ENCODE measurements at regions not wholly inside any gene's neighbourhood (a gene's known extent, or its start where the extent isn't known, plus 50 kb on each side); places are given as distances from the start of the nearest gene placed in this dataset.

GRCh38 chr2:176814740-176815367 is 397.7 kb upstream of the HNRNPA3 start:
- no peaks in the 10 kb centered on the region for H3K27me3 ChIP-seq (replicated peaks in 2 of 5; ENCODE audit: control insufficient read depth in 4 of 5, insufficient read depth in 5 of 5, low read length in 4 of 5)
- 0% methylated on average over 1 of the region's 2 CpGs for WGBS (ENCODE audit: insufficient coverage)
- peak; percentile 14 to 52 (median 44) for DNase-seq
- H3K27ac ChIP-seq (ENCODE audit: insufficient read depth in 1 of 2, low read depth in 1 of 2, low read length in 2 of 2, poor library complexity in 1 of 2, severe bottlenecking in 2 of 2): no peak overlapping the region
- ChIA-PET POLR2A (no interaction called here), CTCF (interaction anchor here (0.7 to 4.5 kb wide), 9 partner anchors 11 to 688 kb away, joined by 3 to 30 read pairs (median 4); no protein-coding TSS in a partner anchor)
- H3K4me1 ChIP-seq (ENCODE audit: control extremely low read depth in 1 of 4, control insufficient read depth in 4 of 4, insufficient read depth in 4 of 4, low read length in 3 of 4): no peaks in the 10 kb centered on the region
- no peaks in the 10 kb centered on the region for H3K9me3 ChIP-seq (ENCODE audit: control extremely low read depth in 1 of 5, control insufficient read depth in 4 of 5, insufficient read depth in 2 of 5, low read depth in 1 of 5, low read length in 4 of 5)
- no peak overlapping the region for H3K4me3 ChIP-seq (ENCODE audit: control insufficient read depth in 1 of 7, extremely low read depth in 1 of 7, insufficient read depth in 4 of 7, low read depth in 2 of 7, low read length in 6 of 7)
- H3K36me3 ChIP-seq (ENCODE audit: control insufficient read depth in 4 of 4, insufficient read depth in 4 of 4, low read length in 3 of 4): no peaks in the 10 kb centered on the region

DNA sequence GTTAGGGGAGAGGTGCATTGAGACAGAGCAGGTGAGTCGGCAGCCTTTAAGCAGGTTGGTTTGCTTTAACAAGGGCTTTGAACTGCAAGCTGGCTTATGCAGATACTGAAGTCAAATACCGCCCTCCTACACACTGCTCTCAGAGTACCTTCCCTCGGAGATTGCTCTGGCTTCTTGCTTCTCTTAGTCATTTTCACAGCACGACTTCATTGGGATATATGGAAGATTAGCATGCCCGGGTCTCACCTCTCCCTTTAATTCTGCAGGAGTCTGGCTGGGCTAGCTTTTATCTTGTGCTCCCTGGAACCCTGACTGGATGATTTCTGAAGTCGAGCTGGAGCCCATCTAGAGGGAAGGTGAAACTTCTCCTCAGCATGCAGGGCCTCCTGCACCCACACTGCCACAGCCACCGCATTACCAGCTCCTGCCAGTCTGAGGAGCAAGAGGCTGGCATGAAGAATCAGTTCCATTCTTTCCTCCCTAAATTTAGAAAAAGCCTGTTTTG is 395.5 kb upstream of the HNRNPA3 start:
- Histone ChIP-seq H3K27ac (ENCODE audit: insufficient read depth in 1 of 2, low read depth in 1 of 2, low read length in 2 of 2, poor library complexity in 1 of 2, severe bottlenecking in 2 of 2) (no peak overlapping the region), H3K9me3 (ENCODE audit: control extremely low read depth in 1 of 5, control insufficient read depth in 4 of 5, insufficient read depth in 2 of 5, low read depth in 1 of 5, low read length in 4 of 5) (no peaks in the 10 kb centered on the region), H3K4me1 (ENCODE audit: control extremely low read depth in 1 of 4, control insufficient read depth in 4 of 4, insufficient read depth in 4 of 4, low read length in 3 of 4) (no peaks in the 10 kb centered on the region), H3K4me3 (ENCODE audit: control insufficient read depth in 1 of 7, extremely low read depth in 1 of 7, insufficient read depth in 4 of 7, low read depth in 2 of 7, low read length in 6 of 7) (no peak overlapping the region), H3K27me3 (replicated peaks in 2 of 5; ENCODE audit: control insufficient read depth in 4 of 5, insufficient read depth in 5 of 5, low read length in 4 of 5) (no peaks in the 10 kb centered on the region), H3K36me3 (ENCODE audit: control insufficient read depth in 4 of 4, insufficient read depth in 4 of 4, low read length in 3 of 4) (no peaks in the 10 kb centered on the region)
- WGBS (ENCODE audit: insufficient coverage): 94% methylated on average over 2 of the region's 7 CpGs
- ChIA-PET CTCF (interaction anchor here (0.6 to 7.0 kb wide), 10 partner anchors 10 to 1801 kb away, joined by 3 to 46 read pairs (median 3); no protein-coding TSS in a partner anchor), POLR2A (no interaction called here)
- DNase-seq: peak; percentile 18 to 43 (median 43)

DNA sequence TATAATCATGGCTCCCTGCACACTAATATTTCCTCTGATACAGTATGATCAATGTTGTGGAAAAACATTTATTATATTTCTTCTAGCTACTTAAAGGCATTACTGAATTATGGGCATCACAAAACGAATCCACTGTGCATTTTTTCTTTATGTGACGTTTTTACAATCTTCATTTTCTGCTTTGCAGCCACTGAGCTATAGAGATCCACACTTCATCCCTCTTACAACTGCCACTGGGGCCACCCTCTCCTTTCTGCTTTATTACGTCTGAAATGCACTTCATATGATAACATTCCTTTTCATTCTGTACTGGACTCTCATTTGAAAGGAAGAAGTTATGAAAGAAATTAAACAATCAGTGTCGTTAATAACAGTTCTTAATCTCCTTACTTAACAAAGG is 394.5 kb upstream of the HNRNPA3 start:
- DNase-seq: no peak
- Histone ChIP-seq H3K36me3 (ENCODE audit: control insufficient read depth in 4 of 4, insufficient read depth in 4 of 4, low read length in 3 of 4) (no peaks in the 10 kb centered on the region), H3K27ac (ENCODE audit: insufficient read depth in 1 of 2, low read depth in 1 of 2, low read length in 2 of 2, poor library complexity in 1 of 2, severe bottlenecking in 2 of 2) (no peak overlapping the region), H3K27me3 (replicated peaks in 2 of 5; ENCODE audit: control insufficient read depth in 4 of 5, insufficient read depth in 5 of 5, low read length in 4 of 5) (no peaks in the 10 kb centered on the region), H3K4me1 (ENCODE audit: control extremely low read depth in 1 of 4, control insufficient read depth in 4 of 4, insufficient read depth in 4 of 4, low read length in 3 of 4) (no peaks in the 10 kb centered on the region), H3K9me3 (ENCODE audit: control extremely low read depth in 1 of 5, control insufficient read depth in 4 of 5, insufficient read depth in 2 of 5, low read depth in 1 of 5, low read length in 4 of 5) (no peaks in the 10 kb centered on the region), H3K4me3 (ENCODE audit: control insufficient read depth in 1 of 7, extremely low read depth in 1 of 7, insufficient read depth in 4 of 7, low read depth in 2 of 7, low read length in 6 of 7) (no peak overlapping the region)
- WGBS (ENCODE audit: insufficient coverage): 90% methylated on average over 2 of the region's 4 CpGs
- ChIA-PET POLR2A (no interaction called here), CTCF (interaction anchor here (0.7 to 7.0 kb wide), 7 partner anchors 9 to 666 kb away, joined by 3 to 46 read pairs (median 3); no protein-coding TSS in a partner anchor)

- Histone ChIP-seq H3K4me1 (ENCODE audit: control extremely low read depth in 1 of 4, control insufficient read depth in 4 of 4, insufficient read depth in 4 of 4, low read length in 3 of 4) (no peaks in the 10 kb centered on the region), H3K36me3 (ENCODE audit: control insufficient read depth in 4 of 4, insufficient read depth in 4 of 4, low read length in 3 of 4) (no peaks in the 10 kb centered on the region), H3K4me3 (ENCODE audit: control insufficient read depth in 1 of 7, extremely low read depth in 1 of 7, insufficient read depth in 4 of 7, low read depth in 2 of 7, low read length in 6 of 7) (no peak overlapping the region), H3K27ac (ENCODE audit: insufficient read depth in 1 of 2, low read depth in 1 of 2, low read length in 2 of 2, poor library complexity in 1 of 2, severe bottlenecking in 2 of 2) (no peak overlapping the region), H3K27me3 (replicated peaks in 2 of 5; ENCODE audit: control insufficient read depth in 4 of 5, insufficient read depth in 5 of 5, low read length in 4 of 5) (no peaks in the 10 kb centered on the region), H3K9me3 (ENCODE audit: control extremely low read depth in 1 of 5, control insufficient read depth in 4 of 5, insufficient read depth in 2 of 5, low read depth in 1 of 5, low read length in 4 of 5) (no peaks in the 10 kb centered on the region)
- WGBS (ENCODE audit: insufficient coverage): 90% methylated on average over 2 of the region's 7 CpGs
- no peak for DNase-seq
- POLR2A ChIA-PET: no interaction called here
- CTCF ChIA-PET: interaction anchor here (0.7 to 7.0 kb wide), 4 partner anchors 24 to 666 kb away, joined by 3 to 46 read pairs (median 4); no protein-coding TSS in a partner anchor
Measured at GRCh38 chr2:176818617-176819016, 394.0 kb upstream of the HNRNPA3 start.

DNA sequence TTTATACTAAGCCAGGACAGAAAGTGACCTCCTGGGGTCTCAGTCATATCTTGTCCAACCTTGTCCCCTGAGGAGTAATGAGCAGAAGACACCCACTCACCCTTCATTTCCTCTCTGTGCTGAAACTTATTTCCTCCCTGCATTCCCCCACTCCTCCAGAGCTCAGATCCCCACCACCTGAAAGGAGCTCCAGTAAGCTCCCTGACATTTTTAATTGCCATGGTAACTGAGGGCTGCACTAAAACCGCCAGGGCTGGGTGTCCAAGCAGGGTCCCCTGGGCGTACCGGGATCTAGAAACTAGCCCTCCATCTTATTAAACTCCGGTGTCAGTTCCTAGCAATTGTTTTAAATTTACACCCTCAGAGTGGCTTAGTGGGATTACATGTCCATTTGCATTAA is 393.3 kb upstream of the HNRNPA3 start:
- WGBS (ENCODE audit: insufficient coverage): 92% methylated on average over 4 of the region's 4 CpGs
- no peak for DNase-seq
- Histone ChIP-seq H3K4me3 (ENCODE audit: control insufficient read depth in 1 of 7, extremely low read depth in 1 of 7, insufficient read depth in 4 of 7, low read depth in 2 of 7, low read length in 6 of 7) (no peak overlapping the region), H3K9me3 (ENCODE audit: control extremely low read depth in 1 of 5, control insufficient read depth in 4 of 5, insufficient read depth in 2 of 5, low read depth in 1 of 5, low read length in 4 of 5) (no peaks in the 10 kb centered on the region), H3K27me3 (replicated peaks in 2 of 5; ENCODE audit: control insufficient read depth in 4 of 5, insufficient read depth in 5 of 5, low read length in 4 of 5) (no peaks in the 10 kb centered on the region), H3K27ac (ENCODE audit: insufficient read depth in 1 of 2, low read depth in 1 of 2, low read length in 2 of 2, poor library complexity in 1 of 2, severe bottlenecking in 2 of 2) (no peak overlapping the region), H3K36me3 (ENCODE audit: control insufficient read depth in 4 of 4, insufficient read depth in 4 of 4, low read length in 3 of 4) (no peaks in the 10 kb centered on the region), H3K4me1 (ENCODE audit: control extremely low read depth in 1 of 4, control insufficient read depth in 4 of 4, insufficient read depth in 4 of 4, low read length in 3 of 4) (no peaks in the 10 kb centered on the region)
- ChIA-PET POLR2A (no interaction called here), CTCF (interaction anchor here (1.6 to 7.0 kb wide), 2 partner anchors 17 to 329 kb away, joined by 6 to 46 read pairs; no protein-coding TSS in a partner anchor)

DNA sequence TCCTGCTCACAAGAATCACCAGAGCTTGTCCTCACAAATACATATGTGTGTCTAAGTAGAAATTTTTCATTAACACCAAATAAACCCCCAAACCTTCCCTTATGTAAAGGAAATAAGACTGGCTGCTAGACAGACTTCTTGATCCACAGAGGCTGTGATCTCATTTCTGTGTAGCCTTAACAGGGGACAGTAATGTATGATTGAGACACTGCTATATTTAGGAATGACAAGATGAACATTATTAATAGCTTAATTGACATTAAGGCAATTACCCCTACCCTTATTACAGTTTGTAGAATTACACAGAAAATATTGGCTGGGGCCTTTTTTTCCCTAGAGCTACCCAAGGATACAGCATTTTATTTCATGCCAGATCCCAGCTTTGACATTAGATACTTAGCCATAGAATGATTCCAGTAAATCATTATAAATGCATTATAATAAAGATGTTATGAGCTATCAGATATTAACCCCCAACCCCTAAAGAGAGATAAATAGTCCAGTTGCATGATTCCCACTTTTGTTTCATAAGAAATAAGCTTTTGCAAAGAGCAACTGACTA is 392.1 kb upstream of the HNRNPA3 start:
- H3K4me1 ChIP-seq (ENCODE audit: control extremely low read depth in 1 of 4, control insufficient read depth in 4 of 4, insufficient read depth in 4 of 4, low read length in 3 of 4): no peaks in the 10 kb centered on the region
- H3K4me3 ChIP-seq (ENCODE audit: control insufficient read depth in 1 of 7, extremely low read depth in 1 of 7, insufficient read depth in 4 of 7, low read depth in 2 of 7, low read length in 6 of 7): no peak overlapping the region
- H3K9me3 ChIP-seq (ENCODE audit: control extremely low read depth in 1 of 5, control insufficient read depth in 4 of 5, insufficient read depth in 2 of 5, low read depth in 1 of 5, low read length in 4 of 5): no peaks in the 10 kb centered on the region
- no peak for DNase-seq
- CTCF ChIA-PET: interaction anchor here (0.8 to 7.0 kb wide), 5 partner anchors 9 to 328 kb away, joined by 3 to 46 read pairs (median 4); no protein-coding TSS in a partner anchor
- POLR2A ChIA-PET: interaction anchor here (0.7 kb wide), 1 partner anchor 1552 kb away, joined by 3 read pairs; no protein-coding TSS in a partner anchor
- H3K27me3 ChIP-seq (replicated peaks in 2 of 5; ENCODE audit: control insufficient read depth in 4 of 5, insufficient read depth in 5 of 5, low read length in 4 of 5): no peaks in the 10 kb centered on the region
- no peaks in the 10 kb centered on the region for H3K36me3 ChIP-seq (ENCODE audit: control insufficient read depth in 4 of 4, insufficient read depth in 4 of 4, low read length in 3 of 4)
- H3K27ac ChIP-seq (ENCODE audit: insufficient read depth in 1 of 2, low read depth in 1 of 2, low read length in 2 of 2, poor library complexity in 1 of 2, severe bottlenecking in 2 of 2): no peak overlapping the region

DNA sequence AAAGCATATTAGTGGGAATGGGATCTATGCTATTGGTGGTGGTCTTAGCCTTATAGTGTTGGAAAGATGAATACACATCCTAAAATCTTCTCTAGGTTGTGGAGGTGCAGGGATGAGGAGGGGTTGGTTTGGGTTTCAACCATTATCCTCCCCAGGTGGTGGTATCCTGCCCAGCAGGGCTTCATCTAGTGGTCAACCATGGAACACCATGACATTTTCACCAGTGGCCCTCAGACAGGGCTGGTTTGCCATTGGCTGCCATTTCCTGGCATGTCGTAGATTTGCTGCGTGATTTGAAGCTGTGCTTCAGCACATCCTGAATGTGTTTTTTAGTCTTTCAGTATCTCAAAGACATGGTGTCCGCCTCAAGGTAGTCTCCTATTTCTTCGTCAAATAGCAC is 391.2 kb upstream of the HNRNPA3 start:
- WGBS (ENCODE audit: insufficient coverage): 96% methylated on average over 4 of the region's 4 CpGs
- H3K4me1 ChIP-seq (ENCODE audit: control extremely low read depth in 1 of 4, control insufficient read depth in 4 of 4, insufficient read depth in 4 of 4, low read length in 3 of 4): no peaks in the 10 kb centered on the region
- no peak overlapping the region for H3K27ac ChIP-seq (ENCODE audit: insufficient read depth in 1 of 2, low read depth in 1 of 2, low read length in 2 of 2, poor library complexity in 1 of 2, severe bottlenecking in 2 of 2)
- no peaks in the 10 kb centered on the region for H3K36me3 ChIP-seq (ENCODE audit: control insufficient read depth in 4 of 4, insufficient read depth in 4 of 4, low read length in 3 of 4)
- H3K27me3 ChIP-seq (replicated peaks in 2 of 5; ENCODE audit: control insufficient read depth in 4 of 5, insufficient read depth in 5 of 5, low read length in 4 of 5): no peaks in the 10 kb centered on the region
- H3K4me3 ChIP-seq (ENCODE audit: control insufficient read depth in 1 of 7, extremely low read depth in 1 of 7, insufficient read depth in 4 of 7, low read depth in 2 of 7, low read length in 6 of 7): no peak overlapping the region
- ChIA-PET POLR2A (no interaction called here), CTCF (interaction anchor here (1.4 to 7.0 kb wide), 4 partner anchors 8 to 327 kb away, joined by 3 to 46 read pairs (median 6); no protein-coding TSS in a partner anchor)
- DNase-seq: no peak
- H3K9me3 ChIP-seq (ENCODE audit: control extremely low read depth in 1 of 5, control insufficient read depth in 4 of 5, insufficient read depth in 2 of 5, low read depth in 1 of 5, low read length in 4 of 5): no peaks in the 10 kb centered on the region
